ENCODE measurements at regions not wholly inside any gene's neighbourhood (a gene's known extent, or its start where the extent isn't known, plus 50 kb on each side); places are given as distances from the start of the nearest gene placed in this dataset.

- DNase-seq (no peak), ATAC-seq (ENCODE audit: low read depth) (no peak)
- ChIA-PET CTCF (no interaction called here), POLR2A (no interaction called here)
- Histone ChIP-seq H3K27ac (ENCODE audit: low read length in 2 of 2) (no peak overlapping the region), H3K4me1 (ENCODE audit: control insufficient read depth in 2 of 2, insufficient read depth in 2 of 2, low read length in 2 of 2) (no peaks in the 10 kb centered on the region), H2AFZ (ENCODE audit: insufficient read depth, low read depth, low read length, poor library complexity, severe bottlenecking) (no peak overlapping the region), H3K4me2 (replicated peaks; ENCODE audit: low read depth, low read length, poor library complexity, severe bottlenecking) (no peak overlapping the region), H3K4me3 (ENCODE audit: control extremely low read depth in 1 of 5, extremely low read depth in 1 of 5, insufficient read depth in 1 of 5, low read depth in 2 of 5, low read length in 4 of 5) (no peak overlapping the region), H3K79me2 (ENCODE audit: control insufficient read depth, insufficient read depth, low read length) (no peaks in the 10 kb centered on the region), H3K36me3 (replicated peaks in 1 of 2; ENCODE audit: control extremely low read depth in 1 of 2, control insufficient read depth in 1 of 2, extremely low read depth in 1 of 2, insufficient read depth in 2 of 2, low read length in 1 of 2) (no peaks in the 10 kb centered on the region), H3K27me3 (replicated peaks in 1 of 4; ENCODE audit: control extremely low read depth in 1 of 4, control insufficient read depth in 3 of 4, insufficient read depth in 4 of 4, low read length in 3 of 4) (no peaks in the 10 kb centered on the region), H3K9ac (ENCODE audit: low read length) (no peak overlapping the region), H3K9me3 (ENCODE audit: control extremely low read depth in 1 of 3, control insufficient read depth in 2 of 3, insufficient read depth in 1 of 3, low read length in 2 of 3) (no peaks in the 10 kb centered on the region), H4K20me1 (ENCODE audit: control insufficient read depth, insufficient read depth, low read length, poor library complexity, severe bottlenecking) (no peaks in the 10 kb centered on the region)
- intact Hi-C loops (cut with micrococcal nuclease): no loop called here
- Mint-ChIP-seq H3K27ac (no peak overlapping the region), H3K9me3 (ENCODE audit: insufficient read depth) (no peaks in the 10 kb centered on the region), H3K4me1 (no peaks in the 10 kb centered on the region), H3K4me3 (no peak overlapping the region), H3K27me3 (peaks cover 3% of the 10 kb centered on the region)
- no peak for TF ChIP-seq EZH2 (IDR thresholded peaks at IDR 0.05; ENCODE audit: borderline replicate concordance, insufficient read depth, low read depth, low read length, poor library complexity, severe bottlenecking)
- TF ChIP-seq, protein P1, sequence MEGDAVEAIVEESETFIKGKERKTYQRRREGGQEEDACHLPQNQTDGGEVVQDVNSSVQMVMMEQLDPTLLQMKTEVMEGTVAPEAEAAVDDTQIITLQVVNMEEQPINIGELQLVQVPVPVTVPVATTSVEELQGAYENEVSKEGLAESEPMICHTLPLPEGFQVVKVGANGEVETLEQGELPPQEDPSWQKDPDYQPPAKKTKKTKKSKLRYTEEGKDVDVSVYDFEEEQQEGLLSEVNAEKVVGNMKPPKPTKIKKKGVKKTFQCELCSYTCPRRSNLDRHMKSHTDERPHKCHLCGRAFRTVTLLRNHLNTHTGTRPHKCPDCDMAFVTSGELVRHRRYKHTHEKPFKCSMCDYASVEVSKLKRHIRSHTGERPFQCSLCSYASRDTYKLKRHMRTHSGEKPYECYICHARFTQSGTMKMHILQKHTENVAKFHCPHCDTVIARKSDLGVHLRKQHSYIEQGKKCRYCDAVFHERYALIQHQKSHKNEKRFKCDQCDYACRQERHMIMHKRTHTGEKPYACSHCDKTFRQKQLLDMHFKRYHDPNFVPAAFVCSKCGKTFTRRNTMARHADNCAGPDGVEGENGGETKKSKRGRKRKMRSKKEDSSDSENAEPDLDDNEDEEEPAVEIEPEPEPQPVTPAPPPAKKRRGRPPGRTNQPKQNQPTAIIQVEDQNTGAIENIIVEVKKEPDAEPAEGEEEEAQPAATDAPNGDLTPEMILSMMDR (IDR thresholded peaks at IDR 0.05): no peak
- WGBS (ENCODE audit: insufficient coverage): 40% methylated on average over 1 of the region's 4 CpGs
Measured at GRCh38 chr7:12949060-12949931, 261.9 kb downstream of the ARL4A start.

GRCh38 chr7:12951397-12951801 lies 264.0 kb downstream of the ARL4A start:
- no peaks in the 10 kb centered on the region for H3K4me1 Mint-ChIP-seq
- no peak overlapping the region for H3K27ac ChIP-seq (ENCODE audit: low read length in 2 of 2)
- H3K9me3 Mint-ChIP-seq (ENCODE audit: insufficient read depth): no peaks in the 10 kb centered on the region
- H3K9me3 ChIP-seq (ENCODE audit: control extremely low read depth in 1 of 3, control insufficient read depth in 2 of 3, insufficient read depth in 1 of 3, low read length in 2 of 3): no peaks in the 10 kb centered on the region
- no peak overlapping the region for H3K4me3 Mint-ChIP-seq
- no peak overlapping the region for H2AFZ ChIP-seq (ENCODE audit: insufficient read depth, low read depth, low read length, poor library complexity, severe bottlenecking)
- no peak overlapping the region for H3K9ac ChIP-seq (ENCODE audit: low read length)
- TF ChIP-seq, protein P1 (IDR thresholded peaks at IDR 0.05): no peak
- no peak for TF ChIP-seq EZH2 (IDR thresholded peaks at IDR 0.05; ENCODE audit: borderline replicate concordance, insufficient read depth, low read depth, low read length, poor library complexity, severe bottlenecking)
- no peak overlapping the region for H3K27ac Mint-ChIP-seq
- H3K4me3 ChIP-seq (ENCODE audit: control extremely low read depth in 1 of 5, extremely low read depth in 1 of 5, insufficient read depth in 1 of 5, low read depth in 2 of 5, low read length in 4 of 5): no peak overlapping the region
- H3K79me2 ChIP-seq (ENCODE audit: control insufficient read depth, insufficient read depth, low read length): no peaks in the 10 kb centered on the region
- DNase-seq (no peak), ATAC-seq (ENCODE audit: low read depth) (no peak)
- POLR2A ChIA-PET: no interaction called here
- CTCF ChIA-PET: no interaction called here
- no peaks in the 10 kb centered on the region for H3K36me3 ChIP-seq (replicated peaks in 1 of 2; ENCODE audit: control extremely low read depth in 1 of 2, control insufficient read depth in 1 of 2, extremely low read depth in 1 of 2, insufficient read depth in 2 of 2, low read length in 1 of 2)
- peaks cover 3% of the 10 kb centered on the region for H3K27me3 Mint-ChIP-seq
- intact Hi-C loops (cut with micrococcal nuclease): no loop called here
- WGBS (ENCODE audit: insufficient coverage): 60% methylated on average over 1 of the region's 6 CpGs
- no peaks in the 10 kb centered on the region for H3K4me1 ChIP-seq (ENCODE audit: control insufficient read depth in 2 of 2, insufficient read depth in 2 of 2, low read length in 2 of 2)
- H4K20me1 ChIP-seq (ENCODE audit: control insufficient read depth, insufficient read depth, low read length, poor library complexity, severe bottlenecking): no peaks in the 10 kb centered on the region
- no peak overlapping the region for H3K4me2 ChIP-seq (replicated peaks; ENCODE audit: low read depth, low read length, poor library complexity, severe bottlenecking)
- H3K27me3 ChIP-seq (replicated peaks in 1 of 4; ENCODE audit: control extremely low read depth in 1 of 4, control insufficient read depth in 3 of 4, insufficient read depth in 4 of 4, low read length in 3 of 4): no peaks in the 10 kb centered on the region
